ENCODE measurements at regions not wholly inside any gene's neighbourhood (a gene's known extent, or its start where the extent isn't known, plus 50 kb on each side); places are given as distances from the start of the nearest gene placed in this dataset.

- TF ChIP-seq SIN3A (IDR thresholded peaks at IDR 0.05; ENCODE audit: borderline replicate concordance, insufficient read depth, low read length), result no peak
- no peak for TF ChIP-seq POLR2AphosphoS5 (IDR thresholded peaks at IDR 0.05; ENCODE audit: low read depth, low read length)
These were observed 141.2 kb downstream of the LRRC3B start for GRCh38 chr3:26763723-26764122.

- TF ChIP-seq POLR2AphosphoS5 (IDR thresholded peaks at IDR 0.05; ENCODE audit: low read depth, low read length), result no peak
- no peak for TF ChIP-seq REST (IDR thresholded peaks at IDR 0.05; ENCODE audit: insufficient read depth in 1 of 2, low read depth in 2 of 2, low read length in 2 of 2)
- TF ChIP-seq FOXP2 (optimal IDR thresholded peaks at IDR 0.05; ENCODE audit: borderline replicate concordance, extremely low read depth, extremely low read length, insufficient read depth), result no peak
- TF ChIP-seq SIN3A (IDR thresholded peaks at IDR 0.05; ENCODE audit: borderline replicate concordance, insufficient read depth, low read length), result no peak
- TF ChIP-seq TAF1 (IDR thresholded peaks at IDR 0.05; ENCODE audit: borderline replicate concordance, insufficient read depth, low read length), result no peak
These were observed 143.5 kb downstream of the LRRC3B start for GRCh38 chr3:26766031-26766430.

GRCh38 chr3:26768068-26768651, 145.6 kb downstream of the LRRC3B start:
- TF ChIP-seq SIN3A (IDR thresholded peaks at IDR 0.05; ENCODE audit: borderline replicate concordance, insufficient read depth, low read length) (no peak), REST (IDR thresholded peaks at IDR 0.05; ENCODE audit: insufficient read depth in 1 of 2, low read depth in 2 of 2, low read length in 2 of 2) (no peak), FOXP2 (optimal IDR thresholded peaks at IDR 0.05; ENCODE audit: borderline replicate concordance, extremely low read depth, extremely low read length, insufficient read depth) (no peak), POLR2AphosphoS5 (IDR thresholded peaks at IDR 0.05; ENCODE audit: low read depth, low read length) (no peak), TAF1 (IDR thresholded peaks at IDR 0.05; ENCODE audit: borderline replicate concordance, insufficient read depth, low read length) (no peak)

- no peak for TF ChIP-seq REST (IDR thresholded peaks at IDR 0.05; ENCODE audit: insufficient read depth in 1 of 2, low read depth in 2 of 2, low read length in 2 of 2)
- TF ChIP-seq FOXP2 (optimal IDR thresholded peaks at IDR 0.05; ENCODE audit: borderline replicate concordance, extremely low read depth, extremely low read length, insufficient read depth), result no peak
- TF ChIP-seq TAF1 (IDR thresholded peaks at IDR 0.05; ENCODE audit: borderline replicate concordance, insufficient read depth, low read length), result no peak
- no peak for TF ChIP-seq SIN3A (IDR thresholded peaks at IDR 0.05; ENCODE audit: borderline replicate concordance, insufficient read depth, low read length)
- no peak for TF ChIP-seq POLR2AphosphoS5 (IDR thresholded peaks at IDR 0.05; ENCODE audit: low read depth, low read length)
These were observed 177.2 kb downstream of the LRRC3B start for GRCh38 chr3:26799679-26800317.

- TF ChIP-seq REST (IDR thresholded peaks at IDR 0.05; ENCODE audit: insufficient read depth in 1 of 2, low read depth in 2 of 2, low read length in 2 of 2) (no peak), FOXP2 (optimal IDR thresholded peaks at IDR 0.05; ENCODE audit: borderline replicate concordance, extremely low read depth, extremely low read length, insufficient read depth) (no peak), POLR2AphosphoS5 (IDR thresholded peaks at IDR 0.05; ENCODE audit: low read depth, low read length) (no peak), TAF1 (IDR thresholded peaks at IDR 0.05; ENCODE audit: borderline replicate concordance, insufficient read depth, low read length) (no peak), SIN3A (IDR thresholded peaks at IDR 0.05; ENCODE audit: borderline replicate concordance, insufficient read depth, low read length) (no peak)
These were observed 184.7 kb downstream of the LRRC3B start for GRCh38 chr3:26807272-26807671.
